Kidney epithelial cell (primary cell): ENCODE measurements at regions not wholly inside any gene's neighbourhood (a gene's known extent, or its start where the extent isn't known, plus 50 kb on each side); places are given as distances from the start of the nearest gene placed in this dataset.

Experiments
- DNase-seq: peaks from one replicate; pipeline ENCODE4 v3.0.0-alpha.2; 2010; ENCODE audit warnings: low read depth
- H3K27me3 ChIP-seq: 2 replicates; pipeline ENCODE4 v1.6.0; 2011; ENCODE audit warnings: low read length; ENCODE audit not compliant: control insufficient read depth, insufficient read depth
- H3K36me3 ChIP-seq: 2 replicates; pipeline ENCODE4 v1.5.1; 2011; ENCODE audit warnings: low read length; ENCODE audit not compliant: control insufficient read depth, insufficient read depth
- H3K4me3 ChIP-seq: 2 replicates; pipeline ENCODE4 v1.5.1; 2011; ENCODE audit warnings: low read depth, mild to moderate bottlenecking, control low read depth, low read length
- CTCF ChIP-seq: IDR thresholded peaks from 2 replicates; pipeline ENCODE4 v1.5.1; 2011; ENCODE audit warnings: mild to moderate bottlenecking, moderate library complexity, low read length, control low read depth, inconsistent platforms; ENCODE audit not compliant: insufficient read depth, poor library complexity, severe bottlenecking

- no peaks in the 10 kb centered on the region for H3K27me3 ChIP-seq
- DNase-seq: no peak
- no peak overlapping the region for H3K4me3 ChIP-seq
- no peak for TF ChIP-seq CTCF
- no peaks in the 10 kb centered on the region for H3K36me3 ChIP-seq
Observed at GRCh38 chr15:93948726-93949125, 282.6 kb upstream of the MCTP2 start.

- H3K27me3 ChIP-seq: no peaks in the 10 kb centered on the region
- no peak for TF ChIP-seq CTCF
- DNase-seq: no peak
- no peak overlapping the region for H3K4me3 ChIP-seq
- no peaks in the 10 kb centered on the region for H3K36me3 ChIP-seq
Observed at GRCh38 chr15:93943586-93943985, 287.8 kb upstream of the MCTP2 start.

- no peak overlapping the region for H3K4me3 ChIP-seq
- DNase-seq: no peak
Observed at GRCh38 chr15:93942269-93942694, 289.1 kb upstream of the MCTP2 start.

GRCh38 chr15:93941697-93942096 lies 289.7 kb upstream of the MCTP2 start:
- no peak for TF ChIP-seq CTCF
- Histone ChIP-seq H3K4me3 (no peak overlapping the region), H3K36me3 (no peaks in the 10 kb centered on the region), H3K27me3 (no peaks in the 10 kb centered on the region)
- no peak for DNase-seq

More at GRCh38 chr15:93942269-93942694, 289.1 kb upstream of the MCTP2 start:
- no peaks in the 10 kb centered on the region for H3K27me3 ChIP-seq
- H3K36me3 ChIP-seq: no peaks in the 10 kb centered on the region
- TF ChIP-seq CTCF: no peak

GRCh38 chr15:93940226-93940625 lies 291.1 kb upstream of the MCTP2 start:
- Histone ChIP-seq H3K36me3 (no peaks in the 10 kb centered on the region), H3K4me3 (no peak overlapping the region), H3K27me3 (no peaks in the 10 kb centered on the region)
- TF ChIP-seq CTCF: no peak
- no peak for DNase-seq

- no peak for TF ChIP-seq CTCF
- no peaks in the 10 kb centered on the region for H3K36me3 ChIP-seq
- no peak for DNase-seq
- no peaks in the 10 kb centered on the region for H3K27me3 ChIP-seq
- H3K4me3 ChIP-seq: no peak overlapping the region
Observed at GRCh38 chr15:93932164-93932776, 299.1 kb upstream of the MCTP2 start.
